NB4 (cell line): ENCODE measurements at regions not wholly inside any gene's neighbourhood (a gene's known extent, or its start where the extent isn't known, plus 50 kb on each side); places are given as distances from the start of the nearest gene placed in this dataset.

Experiments
- CTCF ChIP-seq: IDR thresholded peaks from one replicate; pipeline ENCODE4 v1.5.1; 2012; ENCODE audit warnings: low read depth, low read length
- POLR2A ChIP-seq: IDR thresholded peaks from 2 replicates; pipeline ENCODE4 v1.6.1; 2011; ENCODE audit warnings: mild to moderate bottlenecking; ENCODE audit not compliant: insufficient read length; ENCODE audit errors: extremely low read depth

GRCh38 chrX:113935518-113935917 lies 648.4 kb upstream of the HTR2C start:
- no peak for TF ChIP-seq CTCF
- TF ChIP-seq POLR2A: no peak
